ENCODE measurements at regions not wholly inside any gene's neighbourhood (a gene's known extent, or its start where the extent isn't known, plus 50 kb on each side); places are given as distances from the start of the nearest gene placed in this dataset.
"Not testable (repeated sequence)": the region's sequence is repeated elsewhere in the genome, so short reads cannot be mapped to it uniquely, and the experiment has no call there.

- CTCF ChIA-PET: no interaction called here
- Histone ChIP-seq H3K27ac (ENCODE audit: low read depth, low read length) (no peak overlapping the region), H3K9me3 (ENCODE audit: control insufficient read depth, insufficient read depth, low read length) (peaks cover 9% of the 10 kb centered on the region), H3K4me3 (ENCODE audit: low read depth, low read length) (no peak overlapping the region), H3K27me3 (ENCODE audit: control insufficient read depth, insufficient read depth, low read length) (no peaks in the 10 kb centered on the region)
- POLR2A ChIA-PET: no interaction called here
- no peak for DNase-seq (ENCODE audit: low read depth, low spot score)
- TF ChIP-seq CTCF (IDR thresholded peaks at IDR 0.05; ENCODE audit: low read depth, low read length): no peak
Observed at GRCh38 chr4:188732131-188732530, 592.9 kb downstream of the TRIML1 start.

- DNase-seq (ENCODE audit: low read depth, low spot score): no peak
- Histone ChIP-seq H3K9me3 (ENCODE audit: control insufficient read depth, insufficient read depth, low read length) (peaks cover 9% of the 10 kb centered on the region), H3K4me3 (ENCODE audit: low read depth, low read length) (no peak overlapping the region), H3K27me3 (ENCODE audit: control insufficient read depth, insufficient read depth, low read length) (no peaks in the 10 kb centered on the region), H3K27ac (ENCODE audit: low read depth, low read length) (no peak overlapping the region)
- TF ChIP-seq CTCF (IDR thresholded peaks at IDR 0.05; ENCODE audit: low read depth, low read length): no peak
- CTCF ChIA-PET: no interaction called here
- POLR2A ChIA-PET: no interaction called here
Observed at GRCh38 chr4:188735082-188735481, 595.8 kb downstream of the TRIML1 start.

- no peaks in the 10 kb centered on the region for H3K27me3 ChIP-seq (ENCODE audit: control insufficient read depth, insufficient read depth, low read length)
- H3K4me3 ChIP-seq (ENCODE audit: low read depth, low read length): no peak overlapping the region
- no peak for DNase-seq (ENCODE audit: low read depth, low spot score)
- ChIA-PET POLR2A (no interaction called here), CTCF (no interaction called here)
- H3K9me3 ChIP-seq (ENCODE audit: control insufficient read depth, insufficient read depth, low read length): peaks cover 9% of the 10 kb centered on the region
- H3K27ac ChIP-seq (ENCODE audit: low read depth, low read length): no peak overlapping the region
- no peak for TF ChIP-seq CTCF (IDR thresholded peaks at IDR 0.05; ENCODE audit: low read depth, low read length)
Observed at GRCh38 chr4:188737251-188738002, 598.2 kb downstream of the TRIML1 start.

- H3K27me3 ChIP-seq (ENCODE audit: control insufficient read depth, insufficient read depth, low read length); CTCF ChIA-PET; DNase-seq (ENCODE audit: low read depth, low spot score); H3K27ac ChIP-seq (ENCODE audit: low read depth, low read length); H3K9me3 ChIP-seq (ENCODE audit: control insufficient read depth, insufficient read depth, low read length): not testable (repeated sequence)
- POLR2A ChIA-PET: interaction anchor here (0.5 kb wide), 1 partner anchor 1827 kb away, joined by 5 read pairs; no protein-coding TSS in a partner anchor
- peak overlapping the region; percentile 58 for H3K4me3 ChIP-seq (ENCODE audit: low read depth, low read length)
Observed at GRCh38 chr4:188738290-188738689, 599.0 kb downstream of the TRIML1 start.

GRCh38 chr4:188740172-188740571, 600.9 kb downstream of the TRIML1 start:
- H3K27me3 ChIP-seq (ENCODE audit: control insufficient read depth, insufficient read depth, low read length); CTCF ChIA-PET; POLR2A ChIA-PET; H3K9me3 ChIP-seq (ENCODE audit: control insufficient read depth, insufficient read depth, low read length); H3K27ac ChIP-seq (ENCODE audit: low read depth, low read length); DNase-seq (ENCODE audit: low read depth, low spot score); H3K4me3 ChIP-seq (ENCODE audit: low read depth, low read length): not testable (repeated sequence)

- POLR2A ChIA-PET; DNase-seq (ENCODE audit: low read depth, low spot score): not testable (repeated sequence)
Observed at GRCh38 chr4:188740791-188741190, 601.5 kb downstream of the TRIML1 start.

More at GRCh38 chr4:188740791-188741190, 601.5 kb downstream of the TRIML1 start:
- H3K4me3 ChIP-seq (ENCODE audit: low read depth, low read length); CTCF ChIA-PET; H3K9me3 ChIP-seq (ENCODE audit: control insufficient read depth, insufficient read depth, low read length); H3K27me3 ChIP-seq (ENCODE audit: control insufficient read depth, insufficient read depth, low read length); H3K27ac ChIP-seq (ENCODE audit: low read depth, low read length): not testable (repeated sequence)

Measured in AG04450 (cell line).